ENCODE measurements at regions not wholly inside any gene's neighbourhood (a gene's known extent, or its start where the extent isn't known, plus 50 kb on each side); places are given as distances from the start of the nearest gene placed in this dataset.

- intact Hi-C loops (cut with micrococcal nuclease) = loop anchor here (10.0 kb wide), 3 partner anchors 217 to 1123 kb away; no protein-coding TSS in a partner anchor
- DNase-seq = peak; percentile 55
- H3K27ac ChIP-seq (replicated peaks) = peak overlapping the region; percentile 64
Measured at GRCh38 chr2:18741895-18742732, 152.7 kb upstream of the NT5C1B start.

GRCh38 chr2:18741191-18741590 lies 151.8 kb upstream of the NT5C1B start:
- intact Hi-C loops (cut with micrococcal nuclease) = loop anchor here (10.0 kb wide), 3 partner anchors 216 to 1124 kb away; no protein-coding TSS in a partner anchor
- peaks cover 14% of the 10 kb centered on the region for H3K4me1 ChIP-seq
- peaks cover 10% of the 10 kb centered on the region for H3K9me3 ChIP-seq (replicated peaks)
- DNase-seq = no peak
- H3K4me3 ChIP-seq = no peak overlapping the region
- no peaks in the 10 kb centered on the region for H3K36me3 ChIP-seq
- no peaks in the 10 kb centered on the region for H3K27me3 ChIP-seq (ENCODE audit: low read depth)
- TF ChIP-seq CTCF (IDR thresholded peaks at IDR 0.05; ENCODE audit: borderline replicate concordance) = no peak
- H3K27ac ChIP-seq (replicated peaks) = peak overlapping the region; percentile 64

More at GRCh38 chr2:18741895-18742732, 152.7 kb upstream of the NT5C1B start:
- H3K27me3 ChIP-seq (ENCODE audit: low read depth) = no peaks in the 10 kb centered on the region
- H3K4me1 ChIP-seq = peaks cover 14% of the 10 kb centered on the region
- peaks cover 3% of the 10 kb centered on the region for H3K9me3 ChIP-seq (replicated peaks)
- no peak overlapping the region for H3K4me3 ChIP-seq
- peak; percentile 53 for TF ChIP-seq CTCF (IDR thresholded peaks at IDR 0.05; ENCODE audit: borderline replicate concordance)
- H3K36me3 ChIP-seq = no peaks in the 10 kb centered on the region

GRCh38 chr2:18740474-18740881 lies 151.1 kb upstream of the NT5C1B start:
- H3K27ac ChIP-seq (replicated peaks) = peak overlapping the region; percentile 64
- no peak for TF ChIP-seq CTCF (IDR thresholded peaks at IDR 0.05; ENCODE audit: borderline replicate concordance)
- H3K4me1 ChIP-seq = peaks cover 14% of the 10 kb centered on the region
- H3K36me3 ChIP-seq = no peaks in the 10 kb centered on the region
- peaks cover 10% of the 10 kb centered on the region for H3K9me3 ChIP-seq (replicated peaks)
- H3K4me3 ChIP-seq = no peak overlapping the region
- intact Hi-C loops (cut with micrococcal nuclease) = loop anchor here (10.0 kb wide), 3 partner anchors 216 to 1124 kb away; no protein-coding TSS in a partner anchor
- no peaks in the 10 kb centered on the region for H3K27me3 ChIP-seq (ENCODE audit: low read depth)
- peak; percentile 74 for DNase-seq

GRCh38 chr2:18731666-18732065 lies 142.3 kb upstream of the NT5C1B start:
- Histone ChIP-seq H3K9me3 (replicated peaks) (peaks cover 2% of the 10 kb centered on the region), H3K4me1 (no peaks in the 10 kb centered on the region), H3K27ac (replicated peaks) (no peak overlapping the region), H3K36me3 (no peaks in the 10 kb centered on the region), H3K4me3 (no peak overlapping the region), H3K27me3 (ENCODE audit: low read depth) (no peaks in the 10 kb centered on the region)
- no peak for TF ChIP-seq CTCF (IDR thresholded peaks at IDR 0.05; ENCODE audit: borderline replicate concordance)
- DNase-seq = no peak
- intact Hi-C loops (cut with micrococcal nuclease) = no loop called here

GRCh38 chr2:18724371-18725145 lies 135.2 kb upstream of the NT5C1B start:
- intact Hi-C loops (cut with micrococcal nuclease) = no loop called here
- Histone ChIP-seq H3K4me3 (no peak overlapping the region), H3K27me3 (ENCODE audit: low read depth) (no peaks in the 10 kb centered on the region), H3K36me3 (no peaks in the 10 kb centered on the region), H3K4me1 (no peaks in the 10 kb centered on the region), H3K9me3 (replicated peaks) (no peaks in the 10 kb centered on the region), H3K27ac (replicated peaks) (no peak overlapping the region)
- no peak for TF ChIP-seq CTCF (IDR thresholded peaks at IDR 0.05; ENCODE audit: borderline replicate concordance)
- DNase-seq = no peak
